HL-60/S4 treated with phorbol 12-myristate 13-acetate at 8.2 ng/mL for 4 days and 3 days (cell line): ENCODE measurements at regions not wholly inside any gene's neighbourhood (a gene's known extent, or its start where the extent isn't known, plus 50 kb on each side); places are given as distances from the start of the nearest gene placed in this dataset.

Experiments
- in situ Hi-C: fragments of 300-500 bp; cut with MboI; formaldehyde crosslinking; loops from 2 replicates; pipeline ENCODE4 v1.15.0; 2022; ENCODE audit warnings: low sequenced_read_pairs

- in situ Hi-C loops = no loop called here
Measured at GRCh38 chr6:134474955-134475354, 157.0 kb upstream of the SGK1 start.

DNA sequence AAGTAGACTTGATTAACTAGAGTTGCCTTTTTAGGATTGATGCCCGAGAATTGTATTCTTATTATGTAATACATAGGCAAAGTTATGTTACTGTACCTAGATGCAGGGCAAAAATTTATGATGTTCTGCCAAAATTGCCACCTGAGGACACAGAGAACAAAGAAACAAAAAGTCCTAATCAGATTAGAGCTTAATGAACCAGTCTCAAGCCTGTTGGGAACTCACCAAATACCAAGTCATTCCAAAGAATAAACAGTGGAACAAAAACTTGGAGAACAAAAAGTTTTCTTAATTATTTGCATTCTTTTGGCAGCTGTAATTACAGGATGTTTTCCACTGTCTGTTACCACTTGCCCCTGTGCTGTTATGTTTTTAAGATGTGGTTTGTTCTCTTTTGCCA, 154.7 kb upstream of the SGK1 start:
- in situ Hi-C loops = no loop called here

DNA sequence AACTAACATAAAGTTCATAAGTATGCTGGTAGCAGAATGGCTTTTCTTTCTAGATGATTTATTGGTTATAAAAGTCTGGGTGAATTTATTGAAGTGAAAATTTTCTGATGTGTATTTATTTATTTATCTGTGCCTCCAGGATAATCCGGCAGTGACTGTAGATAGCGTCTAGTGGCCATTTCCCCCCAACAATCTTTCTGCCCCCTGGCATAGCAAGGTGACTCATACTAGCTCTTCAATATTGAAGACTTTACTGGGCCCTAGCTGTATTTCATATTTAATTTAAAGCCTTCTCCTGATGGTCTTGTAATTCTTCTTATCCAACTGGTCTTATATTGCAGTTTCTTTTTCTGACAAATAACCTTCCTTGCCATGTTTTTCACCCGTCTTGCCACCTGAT, 154.1 kb upstream of the SGK1 start:
- in situ Hi-C loops = no loop called here

DNA sequence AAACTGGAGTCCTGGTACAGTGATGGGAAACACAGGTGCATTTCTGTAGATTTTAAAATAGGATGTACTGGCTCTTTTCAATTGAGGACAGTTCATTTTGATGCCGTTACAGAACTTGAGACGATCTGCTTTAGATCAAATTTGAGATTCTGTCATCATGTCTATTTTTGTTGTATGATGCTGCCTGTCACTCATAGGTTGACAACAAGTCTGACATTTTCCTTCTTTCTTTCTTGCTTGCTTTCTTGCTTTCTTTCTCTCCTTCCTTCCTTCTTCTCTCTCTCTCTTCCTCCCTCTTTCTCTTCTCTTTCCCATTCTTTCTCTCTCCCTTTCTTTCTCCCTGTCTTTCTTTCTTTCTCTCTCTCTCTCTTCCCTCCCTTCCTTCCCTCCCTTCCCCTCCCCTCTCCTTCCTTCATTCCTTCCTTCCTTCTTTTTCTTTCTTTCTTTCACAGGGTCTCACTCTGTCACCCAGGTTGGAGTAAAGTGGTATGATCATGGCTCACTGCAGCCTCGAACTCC, 152.6 kb upstream of the SGK1 start:
- in situ Hi-C loops = no loop called here

DNA sequence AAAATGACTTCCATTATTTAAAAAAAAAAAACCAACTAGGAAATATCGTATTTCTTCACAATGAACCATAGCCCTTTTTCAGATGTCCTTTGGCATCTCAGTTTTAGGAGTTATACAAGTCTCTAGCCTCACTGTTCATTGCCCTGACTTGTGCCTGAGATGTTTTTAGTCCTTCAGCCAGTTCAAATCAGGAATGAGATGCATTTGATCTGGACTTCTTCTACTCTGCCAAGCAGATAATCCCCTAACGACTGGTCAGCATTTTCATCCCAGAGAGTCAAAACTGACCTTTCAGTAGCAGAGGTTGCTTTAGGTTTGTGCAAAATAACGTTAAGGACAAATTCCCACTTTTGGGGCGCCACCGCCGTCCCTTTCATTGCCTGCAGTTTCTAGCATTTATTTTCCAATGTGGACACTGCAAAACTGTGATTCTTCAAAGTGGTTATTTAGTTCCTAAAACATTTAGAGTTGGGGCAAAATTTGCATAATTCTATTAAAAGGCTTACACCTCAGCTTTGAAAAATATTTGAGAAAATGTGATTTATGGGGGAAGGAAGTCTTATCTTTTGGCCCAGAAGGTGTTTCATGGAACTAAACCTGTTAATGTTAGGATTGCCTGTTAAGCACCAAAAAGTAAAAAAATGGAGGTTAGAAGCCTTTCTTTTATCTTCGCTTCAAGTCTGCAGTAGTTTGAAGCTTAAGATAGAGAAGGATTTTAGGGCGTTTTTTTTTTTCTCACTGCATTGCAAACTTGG, 152.0 kb upstream of the SGK1 start:
- in situ Hi-C loops = no loop called here

- in situ Hi-C loops = no loop called here
Measured at GRCh38 chr6:134468633-134469032, 150.7 kb upstream of the SGK1 start.

DNA sequence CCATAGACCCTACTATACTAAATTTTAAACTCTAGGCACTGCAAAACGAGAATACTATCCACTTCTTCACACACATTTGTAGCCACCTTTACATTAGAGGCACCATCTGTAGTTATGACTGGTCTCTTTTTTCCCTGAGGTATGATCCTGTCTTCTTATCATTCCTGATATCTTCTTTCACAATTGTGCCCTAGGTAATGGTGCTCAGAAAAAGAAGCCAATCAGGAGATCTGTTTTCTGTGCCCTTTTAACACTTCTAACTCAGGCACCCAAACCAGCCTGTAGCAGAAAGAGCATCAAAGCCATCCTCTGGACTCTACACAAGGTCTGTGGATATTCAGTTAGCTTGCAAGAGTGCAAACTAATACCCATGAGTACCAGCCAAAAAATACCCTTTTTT, 149.7 kb upstream of the SGK1 start:
- in situ Hi-C loops = no loop called here

- in situ Hi-C loops = no loop called here
Measured at GRCh38 chr6:134466771-134467525, 149.0 kb upstream of the SGK1 start.

- in situ Hi-C loops = no loop called here
Measured at GRCh38 chr6:134464690-134465411, 146.9 kb upstream of the SGK1 start.

DNA sequence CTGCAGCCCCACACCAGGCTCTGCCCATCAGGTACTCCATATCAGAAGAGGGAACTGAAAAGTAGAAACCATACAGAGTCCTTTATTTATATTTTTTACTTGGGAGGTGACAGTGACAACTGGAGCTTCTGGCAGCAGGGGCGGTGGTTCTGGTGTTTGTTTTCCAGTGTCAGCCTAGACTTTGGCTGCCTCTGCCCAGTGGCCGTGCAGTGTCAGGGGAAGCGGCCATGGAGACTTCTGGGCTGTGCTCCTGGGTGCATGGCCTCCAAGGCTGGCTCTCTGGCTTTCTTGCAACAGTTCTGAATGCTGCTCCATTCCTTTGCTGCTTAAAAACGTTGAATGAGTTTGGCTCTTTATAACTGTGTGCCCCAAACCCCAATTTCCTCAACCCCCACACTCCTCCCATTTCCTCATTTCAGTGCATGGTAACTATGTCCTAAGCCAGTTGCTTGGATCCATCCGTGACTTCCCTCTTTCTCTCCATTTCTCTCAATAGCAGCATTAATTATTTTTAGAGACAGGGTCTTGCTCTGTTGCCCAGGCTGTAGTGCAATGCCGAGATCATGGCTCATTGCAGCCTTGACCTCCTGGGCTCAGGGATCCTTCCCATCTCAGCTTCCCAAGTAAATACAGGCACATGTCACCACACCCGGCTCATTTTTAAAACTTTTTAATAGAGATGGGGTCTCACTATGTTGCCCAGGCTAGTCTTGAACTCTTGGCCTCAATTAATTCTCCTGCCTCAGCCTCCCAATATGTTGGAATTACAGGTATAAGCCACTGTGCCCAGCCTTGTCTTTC, 141.1 kb upstream of the SGK1 start:
- in situ Hi-C loops = no loop called here

- in situ Hi-C loops = no loop called here
Measured at GRCh38 chr6:134457941-134458340, 140.0 kb upstream of the SGK1 start.

GRCh38 chr6:134456226-134456625, 138.3 kb upstream of the SGK1 start:
- in situ Hi-C loops = no loop called here

DNA sequence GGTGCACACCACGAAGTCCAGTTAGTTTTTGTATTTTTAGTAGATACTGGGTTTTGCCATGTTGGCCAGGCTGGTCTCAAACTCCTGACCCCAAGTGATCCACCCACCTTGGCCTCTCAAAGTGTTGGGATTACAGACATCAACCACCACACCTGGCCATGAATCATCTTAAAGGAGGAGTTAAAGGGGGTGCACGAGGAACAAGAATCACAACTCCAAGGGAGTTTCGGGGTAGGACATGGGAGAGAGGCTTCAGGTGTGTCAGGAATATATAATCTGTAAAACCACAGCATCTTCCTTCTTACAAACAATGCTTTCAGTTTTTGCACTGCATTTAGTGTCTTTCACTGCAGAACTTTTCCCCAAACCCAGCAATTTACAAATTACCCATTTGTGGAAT, 137.4 kb upstream of the SGK1 start:
- in situ Hi-C loops = no loop called here

GRCh38 chr6:134454794-134455193, 136.9 kb upstream of the SGK1 start:
- in situ Hi-C loops = no loop called here

- in situ Hi-C loops = no loop called here
Measured at GRCh38 chr6:134453792-134454510, 136.0 kb upstream of the SGK1 start.

DNA sequence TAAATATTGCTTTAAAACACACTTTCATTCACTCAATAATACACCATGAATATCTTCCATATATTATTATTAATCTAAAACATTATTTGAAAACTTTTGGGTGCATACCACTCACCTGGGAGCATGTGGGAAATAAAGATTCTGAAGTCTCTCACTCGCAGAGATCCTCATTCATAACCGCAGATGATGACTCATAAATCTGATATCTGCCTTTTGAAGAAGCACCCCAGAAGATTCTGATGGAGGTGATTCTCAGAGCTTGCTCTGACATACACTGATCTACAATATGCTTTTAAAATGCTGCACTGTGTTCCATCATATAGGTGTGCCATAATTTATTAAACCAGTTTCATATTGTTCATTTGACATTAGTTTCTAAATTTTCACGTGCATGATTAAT, 135.0 kb upstream of the SGK1 start:
- in situ Hi-C loops = no loop called here

DNA sequence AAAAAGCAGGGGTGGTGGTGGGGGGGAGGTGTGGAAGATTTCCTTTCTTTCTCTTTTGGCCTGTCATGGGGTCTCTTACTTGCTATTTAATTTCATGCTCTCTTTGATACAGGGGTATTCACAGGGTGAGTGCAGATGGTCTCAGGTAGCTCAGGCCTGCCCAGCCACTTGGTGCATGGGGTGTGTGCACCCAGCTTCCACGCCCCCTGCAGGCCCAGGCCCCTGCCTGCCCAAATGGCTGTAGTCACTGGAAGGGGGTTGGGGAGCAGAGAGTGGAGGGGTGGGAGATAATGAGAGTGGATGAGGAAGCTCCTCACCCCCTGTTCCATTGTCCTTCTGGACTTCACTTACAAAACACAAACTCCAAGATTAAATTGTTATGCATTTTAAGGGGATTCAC, 133.6 kb upstream of the SGK1 start:
- in situ Hi-C loops = no loop called here

- in situ Hi-C loops = loop anchor here (25.0 kb wide), 1 partner anchor 188 kb away; no protein-coding TSS in a partner anchor
Measured at GRCh38 chr6:134449781-134450180, 131.9 kb upstream of the SGK1 start.

- in situ Hi-C loops = loop anchor here (25.0 kb wide), 1 partner anchor 188 kb away; no protein-coding TSS in a partner anchor
Measured at GRCh38 chr6:134449004-134449403, 131.1 kb upstream of the SGK1 start.

DNA sequence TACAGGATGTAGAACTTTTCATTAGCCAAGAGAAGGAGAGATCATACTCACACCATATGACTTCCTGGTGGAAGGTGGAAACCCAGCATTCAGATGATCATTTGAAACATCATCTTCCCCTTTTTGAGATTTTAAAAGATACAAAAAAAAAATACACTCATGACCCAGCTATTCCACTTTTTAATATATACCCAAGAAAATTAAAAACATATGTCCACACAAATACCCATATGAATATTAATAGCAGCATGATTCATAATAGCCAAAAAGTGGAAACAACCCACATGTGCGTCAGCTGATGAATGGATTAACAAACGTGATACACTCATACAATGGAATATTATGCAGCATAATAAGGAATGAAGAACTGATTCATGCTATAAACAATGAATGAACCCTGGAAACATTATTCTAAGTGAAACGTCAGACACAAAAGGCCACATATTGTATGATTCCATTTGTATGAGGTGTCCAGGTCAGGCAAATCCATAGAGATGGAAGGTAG, 130.0 kb upstream of the SGK1 start:
- in situ Hi-C loops = loop anchor here (25.0 kb wide), 1 partner anchor 189 kb away; no protein-coding TSS in a partner anchor
